HG03060 (cell line): ENCODE measurements at regions not wholly inside any gene's neighbourhood (a gene's known extent, or its start where the extent isn't known, plus 50 kb on each side); places are given as distances from the start of the nearest gene placed in this dataset.

Source experiments
- ATAC-seq: cut with Tn5 transposase; IDR thresholded peaks from one replicate; pipeline ENCODE4 v1.9.1; 2021; ENCODE audit warnings: low read depth, moderate number of reproducible peaks; ENCODE audit not compliant: unreplicated experiment

- no peak for ATAC-seq
These were observed 156.3 kb downstream of the FAT3 start for GRCh38 chr11:92380882-92381281.

- ATAC-seq = no peak
These were observed 157.7 kb downstream of the FAT3 start for GRCh38 chr11:92382311-92382710.

- no peak for ATAC-seq
These were observed 158.8 kb downstream of the FAT3 start for GRCh38 chr11:92383430-92383829.

DNA sequence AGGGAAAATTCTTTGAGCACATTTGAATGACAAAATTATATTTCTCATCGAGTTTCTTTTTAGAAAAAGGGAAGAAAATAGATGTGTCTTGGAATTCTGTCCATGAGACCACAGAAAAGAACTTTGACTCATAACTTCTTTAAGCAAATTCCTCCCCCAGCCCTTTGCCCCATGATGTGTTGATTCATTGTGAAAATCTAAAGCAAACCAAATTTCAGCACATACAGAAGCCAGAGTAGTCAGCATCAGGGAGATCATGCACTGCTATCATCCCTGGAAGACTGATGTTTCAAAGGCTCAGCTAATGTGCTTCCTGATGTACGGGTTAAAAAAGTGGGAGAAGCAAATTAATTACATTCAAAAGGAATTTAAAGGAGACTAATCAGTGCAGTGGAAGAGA lies 159.7 kb downstream of the FAT3 start:
- no peak for ATAC-seq

DNA sequence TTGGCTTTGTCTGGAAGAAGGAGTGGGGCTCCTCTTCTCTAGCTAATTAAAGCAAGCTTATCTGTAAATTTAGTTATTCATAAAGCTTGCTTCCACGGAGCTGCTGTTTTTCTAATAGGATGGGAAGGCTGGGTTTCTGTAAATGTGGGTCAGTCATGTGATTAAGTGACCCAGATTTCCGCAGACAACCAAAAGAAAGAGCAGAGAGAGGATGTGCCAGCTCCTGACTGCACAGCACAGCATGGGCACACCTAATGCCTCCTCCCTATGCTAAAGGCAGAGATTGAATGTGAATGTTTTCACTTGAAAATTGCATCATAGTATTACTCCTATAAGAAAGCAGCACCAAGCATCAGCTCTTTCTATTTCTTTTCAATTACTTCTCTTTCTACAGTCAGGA lies 160.2 kb downstream of the FAT3 start:
- ATAC-seq = no peak

GRCh38 chr11:92386577-92386976 lies 162.0 kb downstream of the FAT3 start:
- ATAC-seq = no peak

DNA sequence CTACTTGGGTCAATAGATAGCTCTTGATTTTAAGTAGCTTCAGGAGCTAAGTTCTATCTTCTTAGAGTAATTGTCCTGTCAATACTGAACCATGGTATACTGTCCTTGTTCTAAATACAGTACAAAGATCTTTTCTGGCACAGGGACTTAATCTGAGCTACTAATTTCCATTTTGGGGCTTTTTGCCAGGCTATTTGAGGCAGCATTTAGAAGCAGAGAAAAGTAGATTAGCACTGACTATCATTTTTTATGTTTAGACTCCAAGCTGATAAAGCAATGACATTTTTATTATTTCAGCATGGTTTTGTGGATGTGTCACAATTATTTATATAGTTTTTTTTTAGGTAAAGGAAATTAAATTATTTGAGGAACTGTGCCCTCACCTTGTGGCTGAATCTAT lies 163.2 kb downstream of the FAT3 start:
- no peak for ATAC-seq

GRCh38 chr11:92388380-92388779 lies 163.8 kb downstream of the FAT3 start:
- no peak for ATAC-seq

DNA sequence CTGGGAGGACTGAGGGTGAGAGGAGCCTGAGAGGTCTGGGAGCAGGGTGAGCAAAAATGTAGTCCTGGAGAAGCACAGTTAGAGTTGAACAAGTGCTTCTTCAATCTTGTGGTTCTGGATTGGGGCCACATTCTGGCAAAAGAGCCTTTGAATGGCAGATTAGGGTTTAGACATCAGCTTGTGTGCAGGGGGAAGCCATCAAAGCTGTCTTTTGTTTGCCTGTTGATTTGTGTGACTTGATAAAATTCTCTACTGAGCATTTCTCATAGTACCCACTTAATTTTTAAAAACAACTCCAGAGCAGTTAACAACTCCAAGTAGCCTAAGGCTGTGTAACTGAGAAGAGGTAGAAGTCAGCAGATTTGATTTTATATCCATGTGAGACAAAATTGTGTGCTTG lies 166.2 kb downstream of the FAT3 start:
- no peak for ATAC-seq

- ATAC-seq = no peak
These were observed 166.7 kb downstream of the FAT3 start for GRCh38 chr11:92391364-92391763.

DNA sequence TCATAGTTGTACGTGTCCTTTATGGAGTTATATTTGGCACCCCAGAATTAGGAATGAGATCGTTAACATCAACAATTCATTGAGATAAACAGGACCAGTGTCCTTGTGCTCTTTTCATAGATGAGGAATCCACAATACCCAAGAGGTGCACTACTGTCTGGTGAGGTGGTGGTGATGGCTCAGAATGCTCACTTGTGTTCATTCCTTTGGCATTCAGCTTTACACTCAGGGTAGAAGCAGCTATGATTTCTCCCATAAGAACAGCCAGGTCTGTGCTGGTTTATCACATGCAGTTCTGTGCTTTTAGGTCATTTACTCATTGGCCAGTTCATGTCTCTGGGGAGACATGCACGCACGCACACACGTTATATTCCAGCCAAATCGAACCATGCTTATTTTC lies 167.2 kb downstream of the FAT3 start:
- ATAC-seq = no peak

DNA sequence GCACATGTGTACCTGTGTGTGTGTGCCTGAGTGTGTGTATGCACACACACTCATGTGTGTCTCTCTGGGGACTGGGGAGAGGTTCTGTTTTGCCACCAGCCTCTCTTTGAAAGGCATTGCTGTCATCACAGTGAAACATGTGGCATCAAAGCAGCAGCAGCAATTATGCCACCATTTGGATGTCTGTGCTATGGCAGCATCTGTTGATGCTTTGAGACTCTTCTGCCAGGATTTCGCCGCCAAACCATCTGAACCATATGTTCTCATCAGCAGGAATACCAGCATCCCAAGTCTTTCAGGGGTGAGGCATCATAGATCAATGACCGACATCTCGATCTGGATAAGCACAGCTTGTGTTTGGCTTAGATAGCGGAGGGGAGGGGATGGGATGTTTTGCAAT lies 168.6 kb downstream of the FAT3 start:
- no peak for ATAC-seq

DNA sequence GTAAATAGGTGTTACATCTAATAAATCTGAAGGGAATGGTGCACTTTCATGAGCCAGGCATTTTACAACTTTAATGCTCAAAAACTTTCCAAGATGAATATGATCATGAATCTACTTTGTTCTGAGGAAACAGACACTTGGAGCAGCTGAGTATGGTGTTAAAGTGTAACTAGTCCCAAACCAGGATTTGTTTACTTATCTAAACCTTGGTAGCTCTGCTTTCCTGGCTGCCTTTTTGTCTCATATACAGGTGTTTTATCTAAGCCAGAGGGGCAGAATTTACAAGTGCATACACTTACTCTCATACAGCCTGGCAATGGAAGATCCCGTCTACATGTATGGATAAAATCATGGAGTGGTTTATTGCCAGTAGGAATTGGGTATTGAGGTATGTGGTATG lies 171.5 kb downstream of the FAT3 start:
- no peak for ATAC-seq

- no peak for ATAC-seq
These were observed 172.7 kb downstream of the FAT3 start for GRCh38 chr11:92397221-92397755.

DNA sequence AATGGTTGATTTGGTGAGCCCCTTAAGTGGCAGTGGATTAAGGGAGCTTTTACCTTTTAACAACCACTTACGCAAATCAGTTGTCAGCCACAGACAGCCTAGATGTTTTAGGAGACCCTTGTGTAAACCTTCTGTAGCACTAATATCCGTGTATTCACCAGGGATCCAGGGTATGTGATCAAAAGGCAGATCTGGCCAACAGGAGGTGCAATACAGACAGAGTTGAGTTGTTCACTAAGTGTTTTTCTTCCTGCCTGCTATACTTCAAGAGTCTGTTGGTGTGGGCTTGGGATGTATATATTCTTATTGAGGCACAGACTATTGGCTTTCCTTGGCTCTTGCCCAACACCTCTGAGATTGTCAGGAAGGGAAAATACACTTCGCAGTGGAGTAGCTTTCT lies 175.1 kb downstream of the FAT3 start:
- no peak for ATAC-seq

DNA sequence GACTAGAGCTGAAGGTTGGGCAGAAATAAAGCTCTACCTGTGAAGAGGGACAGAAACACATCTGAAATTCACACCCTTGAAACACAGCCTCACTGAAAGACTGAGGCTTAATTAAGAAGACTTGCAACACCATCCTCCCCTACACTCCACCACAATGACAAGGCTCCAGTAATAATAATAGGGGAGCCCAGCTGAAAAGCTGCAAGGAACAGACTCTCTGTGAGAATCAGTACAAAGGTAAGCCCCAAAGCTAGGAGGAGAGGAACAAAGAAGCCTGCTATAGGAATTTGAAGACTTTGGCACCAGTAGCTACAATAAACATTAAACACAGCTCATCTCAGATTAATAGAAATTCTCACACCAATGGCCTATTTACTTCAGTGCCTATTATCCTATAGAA lies 176.9 kb downstream of the FAT3 start:
- ATAC-seq = no peak

DNA sequence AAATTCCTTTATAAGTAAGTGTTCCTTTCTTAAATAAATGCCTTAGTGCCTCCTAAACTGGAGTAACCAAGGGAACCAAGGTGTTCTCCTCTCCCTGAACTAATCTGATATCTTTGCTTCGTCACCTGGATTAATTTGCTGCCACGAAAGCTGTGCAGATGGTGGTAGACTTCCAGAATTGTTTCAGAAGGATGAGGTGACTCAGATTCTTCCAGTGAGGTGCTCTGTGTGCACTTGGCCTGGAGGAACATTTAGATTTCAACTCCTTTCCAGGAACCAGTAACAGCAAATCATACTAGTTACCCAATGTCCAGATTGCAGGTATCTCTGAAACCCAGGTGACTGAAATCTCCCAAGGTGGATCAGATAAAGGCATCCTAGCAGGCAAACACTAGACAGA lies 181.9 kb downstream of the FAT3 start:
- no peak for ATAC-seq

DNA sequence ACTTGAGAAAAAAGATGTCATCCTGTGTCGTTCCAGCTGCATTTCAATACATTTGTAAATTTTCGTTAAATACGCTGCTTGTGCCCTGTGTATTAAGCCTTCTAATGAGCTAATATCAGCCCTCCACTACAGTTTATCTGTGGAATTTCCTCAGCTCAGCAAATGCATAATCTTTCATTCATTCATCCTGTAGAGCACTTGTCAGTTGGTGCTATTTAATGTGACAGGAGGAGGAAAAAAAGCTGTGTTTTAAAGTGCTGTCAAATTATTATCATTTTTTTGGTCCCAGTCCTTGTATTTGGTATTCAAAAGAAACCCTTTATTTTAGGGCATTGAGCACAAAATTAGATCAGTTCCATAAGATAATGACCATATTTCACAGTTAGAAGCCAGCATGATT lies 184.7 kb downstream of the FAT3 start:
- no peak for ATAC-seq

DNA sequence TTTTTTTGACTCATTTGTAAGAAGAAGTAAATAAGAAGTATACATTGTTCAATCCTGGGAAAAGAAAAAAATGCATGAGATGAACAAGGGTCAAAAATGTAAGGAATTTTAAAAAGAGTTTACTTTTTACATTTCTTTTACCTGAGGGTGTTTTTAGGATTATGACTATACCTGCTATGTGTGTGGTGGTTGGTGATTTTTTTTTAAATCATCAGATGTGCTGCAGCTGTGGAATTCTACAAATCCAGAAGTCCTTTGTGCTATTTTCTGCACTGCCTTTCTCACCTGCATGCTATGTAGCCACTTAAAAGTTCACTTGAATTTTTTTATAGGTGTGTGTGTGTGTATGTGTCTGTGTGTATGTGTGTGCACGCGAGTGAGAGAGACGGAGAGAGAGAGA lies 185.3 kb downstream of the FAT3 start:
- no peak for ATAC-seq

DNA sequence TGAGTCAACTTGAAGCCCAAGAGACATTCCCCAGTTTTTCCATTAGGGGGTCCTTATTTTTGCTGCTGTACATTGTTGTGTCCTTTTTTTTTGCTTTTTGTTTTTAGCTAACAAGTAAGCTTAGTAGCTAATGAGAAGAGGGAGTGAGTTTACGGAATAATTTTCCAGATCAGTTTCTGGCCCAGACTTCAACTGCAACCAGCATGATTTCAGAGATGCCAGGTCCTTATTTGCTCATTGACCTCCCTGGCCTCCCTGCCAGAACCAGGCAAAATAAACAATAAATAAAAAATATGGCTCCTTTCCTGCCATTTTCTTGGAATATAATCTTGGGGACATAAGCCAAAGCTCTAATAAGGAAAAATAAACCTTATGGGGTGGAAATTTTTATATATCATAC lies 185.9 kb downstream of the FAT3 start:
- ATAC-seq = no peak

- no peak for ATAC-seq
These were observed 186.8 kb downstream of the FAT3 start for GRCh38 chr11:92411431-92411830.

DNA sequence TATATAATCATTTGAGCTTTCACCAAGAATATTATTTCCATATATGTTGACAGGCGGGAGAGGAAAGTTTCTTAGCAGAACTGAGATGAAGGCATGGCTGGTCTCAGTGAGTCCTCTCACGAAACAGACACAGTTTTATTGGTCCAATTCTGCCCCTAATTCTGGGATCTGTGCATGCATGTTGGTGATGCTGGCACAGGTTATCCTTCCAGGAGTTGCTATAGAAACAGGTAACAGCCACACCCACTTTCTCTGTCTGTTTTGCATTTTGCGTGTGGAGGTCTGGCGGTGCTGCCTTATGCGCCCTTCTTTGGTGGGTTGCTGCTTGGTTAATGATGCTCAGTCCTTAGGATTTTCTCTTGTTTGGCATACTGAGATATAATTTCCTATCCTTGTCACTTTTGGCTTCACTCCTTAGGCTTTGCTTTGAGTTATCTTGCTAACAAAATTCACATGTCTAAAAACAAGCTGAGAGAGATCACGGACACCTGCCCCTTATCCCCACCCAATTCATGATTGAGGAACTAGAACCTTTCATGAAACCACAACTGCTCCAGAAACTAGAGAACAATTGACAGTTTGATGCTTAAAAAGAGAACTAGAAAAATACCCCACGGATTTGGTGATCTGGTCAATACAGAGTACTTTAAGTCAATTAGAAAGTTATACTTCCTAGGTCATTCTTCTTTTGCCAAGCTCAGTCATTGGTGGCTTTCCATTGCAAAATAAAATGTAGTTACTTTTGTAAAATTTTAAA lies 189.3 kb downstream of the FAT3 start:
- ATAC-seq = no peak
